ENCODE measurements at regions not wholly inside any gene's neighbourhood (a gene's known extent, or its start where the extent isn't known, plus 50 kb on each side); places are given as distances from the start of the nearest gene placed in this dataset.

DNA sequence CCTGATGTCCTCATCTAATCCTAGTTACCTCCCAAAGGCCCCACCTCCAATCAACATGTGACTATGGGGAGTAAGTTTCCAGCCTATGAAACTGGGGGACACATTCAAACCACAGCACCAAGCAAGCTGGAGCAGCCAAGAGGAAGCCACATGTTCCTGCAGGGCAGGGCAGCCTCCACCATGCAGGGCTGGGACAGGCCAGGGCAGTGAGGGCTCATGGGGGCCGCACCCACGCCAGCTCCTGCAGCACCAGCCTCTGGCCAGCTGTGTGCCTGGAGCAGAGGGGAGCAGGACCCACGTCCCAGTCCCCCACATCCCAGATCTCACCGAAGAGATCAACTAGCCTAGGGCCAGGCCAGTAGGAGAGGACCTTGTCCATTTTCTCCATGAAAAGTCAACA, 85.9 kb upstream of the INSIG1 start:
- Histone ChIP-seq H3K36me3 (ENCODE audit: insufficient read depth) (no peaks in the 10 kb centered on the region), H2AFZ (no peak overlapping the region), H3K4me2 (no peak overlapping the region), H4K20me1 (replicated peaks; ENCODE audit: insufficient read depth) (no peaks in the 10 kb centered on the region), H3K9me2 (ENCODE audit: insufficient read depth) (no peaks in the 10 kb centered on the region), H3K27ac (ENCODE audit: low read depth) (no peak overlapping the region), H3K4me3 (no peak overlapping the region), H3K4me1 (ENCODE audit: insufficient read depth) (0 out of 2 replicates have a peak, but pooled peaks cover 4% of the 10 kb centered on the region), H3K27me3 (ENCODE audit: insufficient read depth) (no peaks in the 10 kb centered on the region), H3K79me2 (replicated peaks; ENCODE audit: insufficient read depth) (no peaks in the 10 kb centered on the region), H3F3A (replicated peaks; ENCODE audit: low read depth) (no peaks in the 10 kb centered on the region)
- peaks cover 24% of the 10 kb centered on the region for H3K4me1 Mint-ChIP-seq
- no peak overlapping the region for H3K27ac Mint-ChIP-seq
- H3K36me3 Mint-ChIP-seq (ENCODE audit: low read depth), result peaks cover 2% of the 10 kb centered on the region; the same call in 1 of the 3 replicates
- ATAC-seq (no peak), DNase-seq (ENCODE audit: low spot score) (no peak)
- TF ChIP-seq ETS1 (IDR thresholded peaks at IDR 0.05), result no peak
- TF ChIP-seq JUNB (IDR thresholded peaks at IDR 0.05; ENCODE audit: unreplicated experiment), result no peak
- no peak for TF ChIP-seq EZH2phosphoT487 (IDR thresholded peaks at IDR 0.05; ENCODE audit: unreplicated experiment)
- no peak for TF ChIP-seq ZNF331 (CRISPR knock-in tag; IDR thresholded peaks at IDR 0.05; ENCODE audit: low read depth)
- no peak for TF ChIP-seq STAT1 (IDR thresholded peaks at IDR 0.05; ENCODE audit: unreplicated experiment)
- TF ChIP-seq, protein P1, sequence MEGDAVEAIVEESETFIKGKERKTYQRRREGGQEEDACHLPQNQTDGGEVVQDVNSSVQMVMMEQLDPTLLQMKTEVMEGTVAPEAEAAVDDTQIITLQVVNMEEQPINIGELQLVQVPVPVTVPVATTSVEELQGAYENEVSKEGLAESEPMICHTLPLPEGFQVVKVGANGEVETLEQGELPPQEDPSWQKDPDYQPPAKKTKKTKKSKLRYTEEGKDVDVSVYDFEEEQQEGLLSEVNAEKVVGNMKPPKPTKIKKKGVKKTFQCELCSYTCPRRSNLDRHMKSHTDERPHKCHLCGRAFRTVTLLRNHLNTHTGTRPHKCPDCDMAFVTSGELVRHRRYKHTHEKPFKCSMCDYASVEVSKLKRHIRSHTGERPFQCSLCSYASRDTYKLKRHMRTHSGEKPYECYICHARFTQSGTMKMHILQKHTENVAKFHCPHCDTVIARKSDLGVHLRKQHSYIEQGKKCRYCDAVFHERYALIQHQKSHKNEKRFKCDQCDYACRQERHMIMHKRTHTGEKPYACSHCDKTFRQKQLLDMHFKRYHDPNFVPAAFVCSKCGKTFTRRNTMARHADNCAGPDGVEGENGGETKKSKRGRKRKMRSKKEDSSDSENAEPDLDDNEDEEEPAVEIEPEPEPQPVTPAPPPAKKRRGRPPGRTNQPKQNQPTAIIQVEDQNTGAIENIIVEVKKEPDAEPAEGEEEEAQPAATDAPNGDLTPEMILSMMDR (conservative IDR thresholded peaks at IDR 0.05; ENCODE audit: low read depth in 2 of 2), result no peak
- TF ChIP-seq CREB1 (CRISPR knock-in tag; IDR thresholded peaks at IDR 0.05; ENCODE audit: low read depth), result no peak
- TF ChIP-seq, protein P2, sequence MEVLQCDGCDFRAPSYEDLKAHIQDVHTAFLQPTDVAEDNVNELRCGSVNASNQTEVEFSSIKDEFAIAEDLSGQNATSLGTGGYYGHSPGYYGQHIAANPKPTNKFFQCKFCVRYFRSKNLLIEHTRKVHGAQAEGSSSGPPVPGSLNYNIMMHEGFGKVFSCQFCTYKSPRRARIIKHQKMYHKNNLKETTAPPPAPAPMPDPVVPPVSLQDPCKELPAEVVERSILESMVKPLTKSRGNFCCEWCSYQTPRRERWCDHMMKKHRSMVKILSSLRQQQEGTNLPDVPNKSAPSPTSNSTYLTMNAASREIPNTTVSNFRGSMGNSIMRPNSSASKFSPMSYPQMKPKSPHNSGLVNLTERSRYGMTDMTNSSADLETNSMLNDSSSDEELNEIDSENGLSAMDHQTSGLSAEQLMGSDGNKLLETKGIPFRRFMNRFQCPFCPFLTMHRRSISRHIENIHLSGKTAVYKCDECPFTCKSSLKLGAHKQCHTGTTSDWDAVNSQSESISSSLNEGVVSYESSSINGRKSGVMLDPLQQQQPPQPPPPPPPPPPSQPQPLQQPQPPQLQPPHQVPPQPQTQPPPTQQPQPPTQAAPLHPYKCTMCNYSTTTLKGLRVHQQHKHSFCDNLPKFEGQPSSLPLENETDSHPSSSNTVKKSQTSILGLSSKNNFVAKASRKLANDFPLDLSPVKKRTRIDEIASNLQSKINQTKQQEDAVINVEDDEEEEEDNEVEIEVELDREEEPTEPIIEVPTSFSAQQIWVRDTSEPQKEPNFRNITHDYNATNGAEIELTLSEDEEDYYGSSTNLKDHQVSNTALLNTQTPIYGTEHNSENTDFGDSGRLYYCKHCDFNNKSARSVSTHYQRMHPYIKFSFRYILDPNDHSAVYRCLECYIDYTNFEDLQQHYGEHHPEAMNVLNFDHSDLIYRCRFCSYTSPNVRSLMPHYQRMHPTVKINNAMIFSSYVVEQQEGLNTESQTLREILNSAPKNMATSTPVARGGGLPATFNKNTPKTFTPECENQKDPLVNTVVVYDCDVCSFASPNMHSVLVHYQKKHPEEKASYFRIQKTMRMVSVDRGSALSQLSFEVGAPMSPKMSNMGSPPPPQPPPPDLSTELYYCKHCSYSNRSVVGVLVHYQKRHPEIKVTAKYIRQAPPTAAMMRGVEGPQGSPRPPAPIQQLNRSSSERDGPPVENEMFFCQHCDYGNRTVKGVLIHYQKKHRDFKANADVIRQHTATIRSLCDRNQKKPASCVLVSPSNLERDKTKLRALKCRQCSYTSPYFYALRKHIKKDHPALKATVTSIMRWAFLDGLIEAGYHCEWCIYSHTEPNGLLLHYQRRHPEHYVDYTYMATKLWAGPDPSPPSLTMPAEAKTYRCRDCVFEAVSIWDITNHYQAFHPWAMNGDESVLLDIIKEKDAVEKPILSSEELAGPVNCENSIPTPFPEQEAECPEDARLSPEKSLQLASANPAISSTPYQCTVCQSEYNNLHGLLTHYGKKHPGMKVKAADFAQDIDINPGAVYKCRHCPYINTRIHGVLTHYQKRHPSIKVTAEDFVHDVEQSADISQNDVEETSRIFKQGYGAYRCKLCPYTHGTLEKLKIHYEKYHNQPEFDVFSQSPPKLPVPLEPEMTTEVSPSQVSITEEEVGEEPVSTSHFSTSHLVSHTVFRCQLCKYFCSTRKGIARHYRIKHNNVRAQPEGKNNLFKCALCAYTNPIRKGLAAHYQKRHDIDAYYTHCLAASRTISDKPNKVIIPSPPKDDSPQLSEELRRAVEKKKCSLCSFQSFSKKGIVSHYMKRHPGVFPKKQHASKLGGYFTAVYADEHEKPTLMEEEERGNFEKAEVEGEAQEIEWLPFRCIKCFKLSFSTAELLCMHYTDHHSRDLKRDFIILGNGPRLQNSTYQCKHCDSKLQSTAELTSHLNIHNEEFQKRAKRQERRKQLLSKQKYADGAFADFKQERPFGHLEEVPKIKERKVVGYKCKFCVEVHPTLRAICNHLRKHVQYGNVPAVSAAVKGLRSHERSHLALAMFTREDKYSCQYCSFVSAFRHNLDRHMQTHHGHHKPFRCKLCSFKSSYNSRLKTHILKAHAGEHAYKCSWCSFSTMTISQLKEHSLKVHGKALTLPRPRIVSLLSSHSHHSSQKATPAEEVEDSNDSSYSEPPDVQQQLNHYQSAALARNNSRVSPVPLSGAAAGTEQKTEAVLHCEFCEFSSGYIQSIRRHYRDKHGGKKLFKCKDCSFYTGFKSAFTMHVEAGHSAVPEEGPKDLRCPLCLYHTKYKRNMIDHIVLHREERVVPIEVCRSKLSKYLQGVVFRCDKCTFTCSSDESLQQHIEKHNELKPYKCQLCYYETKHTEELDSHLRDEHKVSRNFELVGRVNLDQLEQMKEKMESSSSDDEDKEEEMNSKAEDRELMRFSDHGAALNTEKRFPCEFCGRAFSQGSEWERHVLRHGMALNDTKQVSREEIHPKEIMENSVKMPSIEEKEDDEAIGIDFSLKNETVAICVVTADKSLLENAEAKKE (CRISPR knock-in tag; IDR thresholded peaks at IDR 0.05), result no peak
- TF ChIP-seq REST (IDR thresholded peaks at IDR 0.05; ENCODE audit: unreplicated experiment), result no peak
- TF ChIP-seq NANOG (IDR thresholded peaks at IDR 0.05; ENCODE audit: borderline replicate concordance), result no peak
- TF ChIP-seq POLR2AphosphoS5 (IDR thresholded peaks at IDR 0.05; ENCODE audit: low read depth), result no peak
- no peak for TF ChIP-seq ZNF114 (CRISPR knock-in tag; IDR thresholded peaks at IDR 0.05)
- no peak for TF ChIP-seq EZH2 (IDR thresholded peaks at IDR 0.05; ENCODE audit: low read depth, unreplicated experiment)
- peaks cover 17% of the 10 kb centered on the region for H3K27me3 Mint-ChIP-seq (ENCODE audit: insufficient read depth, low read depth, poor library complexity)
- H3K9me3 Mint-ChIP-seq, result peaks cover 5% of the 10 kb centered on the region
- no peak overlapping the region for H3K4me3 Mint-ChIP-seq

Measured in GM23338 (cell line).